ENCODE measurements at regions not wholly inside any gene's neighbourhood (a gene's known extent, or its start where the extent isn't known, plus 50 kb on each side); places are given as distances from the start of the nearest gene placed in this dataset.

DNA sequence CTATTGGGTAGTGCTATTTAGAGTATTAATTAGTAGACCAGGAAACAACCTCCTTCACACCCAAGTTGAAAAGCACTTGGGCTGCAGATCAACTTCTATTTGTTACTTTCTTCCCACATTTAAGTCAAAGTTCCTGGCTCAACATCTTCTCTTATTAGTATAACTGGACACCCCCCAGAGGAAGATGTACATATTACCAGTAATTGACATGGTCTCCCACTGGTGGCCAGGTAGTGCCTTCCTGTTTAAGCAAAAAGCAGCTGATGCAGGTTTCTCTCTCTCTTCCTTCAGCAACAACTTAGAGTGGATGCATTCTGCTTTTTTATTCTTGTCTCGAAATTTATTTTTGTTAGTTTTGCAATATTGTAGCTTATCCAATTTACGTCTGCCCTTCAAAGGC, 438.1 kb downstream of the GBA3 start:
- Histone ChIP-seq H3K9me2 (ENCODE audit: insufficient read depth, low read length) (no peaks in the 10 kb centered on the region), H3K27me3 (ENCODE audit: insufficient read depth, low read depth, low read length) (no peaks in the 10 kb centered on the region), H3K79me2 (replicated peaks; ENCODE audit: insufficient read depth, low read length) (no peaks in the 10 kb centered on the region), H3K27ac (ENCODE audit: low read length) (no peak overlapping the region), H2AFZ (ENCODE audit: low read depth, low read length) (no peak overlapping the region), H4K20me1 (ENCODE audit: insufficient read depth) (no peaks in the 10 kb centered on the region), H3K4me2 (ENCODE audit: low read length) (no peak overlapping the region), H3K4me3 (ENCODE audit: low read length) (no peak overlapping the region), H3K36me3 (ENCODE audit: insufficient read depth, low read length) (no peaks in the 10 kb centered on the region), H3K9ac (ENCODE audit: low read length) (no peak overlapping the region), H3F3A (ENCODE audit: insufficient read depth, low read length, poor library complexity, severe bottlenecking) (no peaks in the 10 kb centered on the region), H3K9me3 (ENCODE audit: low read length) (no peaks in the 10 kb centered on the region)
- no peak for TF ChIP-seq REST (IDR thresholded peaks at IDR 0.05; ENCODE audit: borderline replicate concordance)

GRCh38 chr4:23125118-23125517, 432.4 kb downstream of the GBA3 start:
- Histone ChIP-seq H3K9me2 (ENCODE audit: insufficient read depth, low read length) (no peaks in the 10 kb centered on the region), H3F3A (ENCODE audit: insufficient read depth, low read length, poor library complexity, severe bottlenecking) (no peaks in the 10 kb centered on the region), H3K4me2 (ENCODE audit: low read length) (no peak overlapping the region), H3K79me2 (replicated peaks; ENCODE audit: insufficient read depth, low read length) (no peaks in the 10 kb centered on the region), H3K4me3 (ENCODE audit: low read length) (no peak overlapping the region), H3K27ac (ENCODE audit: low read length) (no peak overlapping the region), H4K20me1 (ENCODE audit: insufficient read depth) (no peaks in the 10 kb centered on the region), H2AFZ (ENCODE audit: low read depth, low read length) (no peak overlapping the region), H3K36me3 (ENCODE audit: insufficient read depth, low read length) (no peaks in the 10 kb centered on the region), H3K9me3 (ENCODE audit: low read length) (no peaks in the 10 kb centered on the region), H3K9ac (ENCODE audit: low read length) (no peak overlapping the region), H3K27me3 (ENCODE audit: insufficient read depth, low read depth, low read length) (no peaks in the 10 kb centered on the region)
- TF ChIP-seq EZH2 (IDR thresholded peaks at IDR 0.05; ENCODE audit: borderline replicate concordance, insufficient read depth, low read length, poor library complexity, severe bottlenecking) (no peak), POLR2AphosphoS5 (IDR thresholded peaks at IDR 0.05) (no peak), TAF1 (IDR thresholded peaks at IDR 0.05; ENCODE audit: low read depth) (no peak), MXI1 (conservative IDR thresholded peaks at IDR 0.05; ENCODE audit: poor library complexity, severe bottlenecking) (no peak), SMC3 (conservative IDR thresholded peaks at IDR 0.05; ENCODE audit: poor library complexity) (no peak), RAD21 (conservative IDR thresholded peaks at IDR 0.05) (no peak), REST (IDR thresholded peaks at IDR 0.05; ENCODE audit: borderline replicate concordance) (no peak), EP300 (conservative IDR thresholded peaks at IDR 0.05; ENCODE audit: poor library complexity, severe bottlenecking) (no peak)
- TF ChIP-seq, protein P1, sequence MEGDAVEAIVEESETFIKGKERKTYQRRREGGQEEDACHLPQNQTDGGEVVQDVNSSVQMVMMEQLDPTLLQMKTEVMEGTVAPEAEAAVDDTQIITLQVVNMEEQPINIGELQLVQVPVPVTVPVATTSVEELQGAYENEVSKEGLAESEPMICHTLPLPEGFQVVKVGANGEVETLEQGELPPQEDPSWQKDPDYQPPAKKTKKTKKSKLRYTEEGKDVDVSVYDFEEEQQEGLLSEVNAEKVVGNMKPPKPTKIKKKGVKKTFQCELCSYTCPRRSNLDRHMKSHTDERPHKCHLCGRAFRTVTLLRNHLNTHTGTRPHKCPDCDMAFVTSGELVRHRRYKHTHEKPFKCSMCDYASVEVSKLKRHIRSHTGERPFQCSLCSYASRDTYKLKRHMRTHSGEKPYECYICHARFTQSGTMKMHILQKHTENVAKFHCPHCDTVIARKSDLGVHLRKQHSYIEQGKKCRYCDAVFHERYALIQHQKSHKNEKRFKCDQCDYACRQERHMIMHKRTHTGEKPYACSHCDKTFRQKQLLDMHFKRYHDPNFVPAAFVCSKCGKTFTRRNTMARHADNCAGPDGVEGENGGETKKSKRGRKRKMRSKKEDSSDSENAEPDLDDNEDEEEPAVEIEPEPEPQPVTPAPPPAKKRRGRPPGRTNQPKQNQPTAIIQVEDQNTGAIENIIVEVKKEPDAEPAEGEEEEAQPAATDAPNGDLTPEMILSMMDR (IDR thresholded peaks at IDR 0.05; ENCODE audit: poor library complexity, severe bottlenecking): no peak

Measured in neural cell (in vitro differentiated cells).